GM12878 (cell line): ENCODE measurements at regions not wholly inside any gene's neighbourhood (a gene's known extent, or its start where the extent isn't known, plus 50 kb on each side); places are given as distances from the start of the nearest gene placed in this dataset.

Experiments
- EED ChIP-seq: sonication (generic); IDR thresholded peaks from 2 replicates; pipeline ENCODE4 v1.6.1; 2016; ENCODE audit warnings: antibody characterized with exemption, low read depth
- EP300 ChIP-seq, 2 experiments: fragments of 150-350 bp in 1 of 2; IDR thresholded peaks; 2 replicates each; pipeline ENCODE4 v1.6.1; 2011 to 2012; ENCODE audit warnings: low read depth in 2 of 2, low read length in 2 of 2, borderline replicate concordance in 1 of 2, improper control_type of control experiment in 1 of 2, inconsistent platforms in 1 of 2; ENCODE audit not compliant: control insufficient read depth in 1 of 2
- ESRRA ChIP-seq: IDR thresholded peaks from 2 replicates; pipeline ENCODE4 v1.6.1; 2012; ENCODE audit warnings: mild to moderate bottlenecking, low read length, improper control_type of control experiment
- JUND ChIP-seq: IDR thresholded peaks from 2 replicates; pipeline ENCODE4 v1.6.1; 2012; ENCODE audit warnings: low read depth, mild to moderate bottlenecking, low read length, improper control_type of control experiment, moderate library complexity
- NFXL1 ChIP-seq: fragments of 450-650 bp; IDR thresholded peaks from 2 replicates; pipeline ENCODE4 v1.6.1; 2017; ENCODE audit warnings: antibody characterized with exemption, mild to moderate bottlenecking, borderline replicate concordance
- NFYB ChIP-seq: IDR thresholded peaks from 2 replicates; pipeline ENCODE4 v1.6.1; 2011; ENCODE audit warnings: low read depth, mild to moderate bottlenecking, low read length, improper control_type of control experiment, moderate library complexity; ENCODE audit not compliant: insufficient read depth
- POU2F2 ChIP-seq: IDR thresholded peaks from 3 replicates; pipeline ENCODE4 v1.6.1; 2011; ENCODE audit warnings: low read depth, mild to moderate bottlenecking, low read length, borderline replicate concordance
- RAD21 ChIP-seq: IDR thresholded peaks from 2 replicates; pipeline ENCODE4 v1.6.1; 2011; ENCODE audit warnings: mild to moderate bottlenecking, low read depth, low read length, moderate library complexity; ENCODE audit not compliant: insufficient read depth
- RUNX3 ChIP-seq: IDR thresholded peaks from 2 replicates; pipeline ENCODE4 v1.6.1; 2012; ENCODE audit warnings: low read length, inconsistent platforms
- SMARCA5 ChIP-seq: fragments of 450-650 bp; IDR thresholded peaks from 2 replicates; pipeline ENCODE4 v1.6.1; 2017; ENCODE audit warnings: mild to moderate bottlenecking
- SUZ12 ChIP-seq: fragments of 200-600 bp; sonication (generic); IDR thresholded peaks from one replicate; pipeline ENCODE4 v1.6.1; 2018; ENCODE audit warnings: antibody characterized with exemption, mild to moderate bottlenecking; ENCODE audit not compliant: unreplicated experiment
- TF ChIP-seq, protein P1 (sequence below): fragments of 450-650 bp; IDR thresholded peaks from 2 replicates; pipeline ENCODE4 v1.6.1; 2017; ENCODE audit warnings: antibody characterized with exemption, mild to moderate bottlenecking, moderate library complexity
- TF ChIP-seq, protein P2 (sequence below): fragments of 450-650 bp; IDR thresholded peaks from 2 replicates; pipeline ENCODE4 v1.6.1; 2017; ENCODE audit warnings: borderline replicate concordance
- TF ChIP-seq, protein P3 (sequence below): IDR thresholded peaks from 2 replicates; pipeline ENCODE4 v1.6.1; 2012; ENCODE audit warnings: low read depth, low read length, improper control_type of control experiment
- TF ChIP-seq, protein P4 (sequence below): fragments of 150-350 bp; IDR thresholded peaks from 2 replicates; pipeline ENCODE4 v1.6.1; 2014; ENCODE audit warnings: mild to moderate bottlenecking, low read depth, low read length
- TF ChIP-seq, protein P5 (sequence below): IDR thresholded peaks from 2 replicates; pipeline ENCODE4 v1.6.1; 2012; ENCODE audit warnings: improper control_type of control experiment, low read depth, low read length; ENCODE audit not compliant: insufficient replicate concordance

DNA sequence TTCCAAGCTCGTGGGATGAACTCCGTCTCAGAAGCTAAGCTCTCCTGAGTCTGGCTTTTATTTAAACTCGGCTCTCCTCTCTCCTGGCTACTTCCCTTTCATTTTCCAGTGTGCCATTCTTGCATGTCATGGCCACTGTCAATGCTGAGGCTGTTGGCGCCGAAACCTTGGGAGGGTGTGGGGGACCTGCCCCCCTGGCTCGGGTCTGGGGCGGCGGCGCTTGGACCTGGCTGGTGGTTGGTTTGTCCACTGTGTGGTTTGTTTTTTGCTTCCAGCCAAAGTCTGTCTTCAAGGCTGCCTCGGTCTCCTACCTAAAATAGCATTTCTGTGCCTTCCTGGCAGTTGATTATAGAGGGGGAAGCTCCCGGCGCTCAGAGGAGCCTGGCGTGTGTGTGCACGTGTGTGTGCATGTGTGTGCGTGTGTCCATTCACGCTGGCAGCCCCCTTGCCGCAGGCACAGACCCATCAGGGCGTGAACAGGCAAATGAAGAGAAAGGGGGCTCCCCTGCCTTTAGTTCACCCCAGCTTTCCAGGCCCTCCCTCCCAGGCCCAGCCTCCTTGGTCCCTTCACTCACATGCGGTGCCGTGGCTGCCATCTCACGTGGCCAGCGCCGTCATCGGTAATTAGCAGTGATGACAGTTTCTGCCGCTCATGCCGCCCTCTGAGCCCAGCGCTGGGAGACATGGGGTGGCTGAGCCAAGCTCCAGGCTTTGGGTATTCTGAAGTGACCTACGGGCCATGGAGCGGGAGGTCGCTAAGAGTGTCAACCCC is 179.9 kb downstream of the SEC14L1 start (continued):
- TF ChIP-seq, protein P1, sequence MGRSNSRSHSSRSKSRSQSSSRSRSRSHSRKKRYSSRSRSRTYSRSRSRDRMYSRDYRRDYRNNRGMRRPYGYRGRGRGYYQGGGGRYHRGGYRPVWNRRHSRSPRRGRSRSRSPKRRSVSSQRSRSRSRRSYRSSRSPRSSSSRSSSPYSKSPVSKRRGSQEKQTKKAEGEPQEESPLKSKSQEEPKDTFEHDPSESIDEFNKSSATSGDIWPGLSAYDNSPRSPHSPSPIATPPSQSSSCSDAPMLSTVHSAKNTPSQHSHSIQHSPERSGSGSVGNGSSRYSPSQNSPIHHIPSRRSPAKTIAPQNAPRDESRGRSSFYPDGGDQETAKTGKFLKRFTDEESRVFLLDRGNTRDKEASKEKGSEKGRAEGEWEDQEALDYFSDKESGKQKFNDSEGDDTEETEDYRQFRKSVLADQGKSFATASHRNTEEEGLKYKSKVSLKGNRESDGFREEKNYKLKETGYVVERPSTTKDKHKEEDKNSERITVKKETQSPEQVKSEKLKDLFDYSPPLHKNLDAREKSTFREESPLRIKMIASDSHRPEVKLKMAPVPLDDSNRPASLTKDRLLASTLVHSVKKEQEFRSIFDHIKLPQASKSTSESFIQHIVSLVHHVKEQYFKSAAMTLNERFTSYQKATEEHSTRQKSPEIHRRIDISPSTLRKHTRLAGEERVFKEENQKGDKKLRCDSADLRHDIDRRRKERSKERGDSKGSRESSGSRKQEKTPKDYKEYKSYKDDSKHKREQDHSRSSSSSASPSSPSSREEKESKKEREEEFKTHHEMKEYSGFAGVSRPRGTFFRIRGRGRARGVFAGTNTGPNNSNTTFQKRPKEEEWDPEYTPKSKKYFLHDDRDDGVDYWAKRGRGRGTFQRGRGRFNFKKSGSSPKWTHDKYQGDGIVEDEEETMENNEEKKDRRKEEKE = no peak
- TF ChIP-seq JUND = no peak
- TF ChIP-seq, protein P2, sequence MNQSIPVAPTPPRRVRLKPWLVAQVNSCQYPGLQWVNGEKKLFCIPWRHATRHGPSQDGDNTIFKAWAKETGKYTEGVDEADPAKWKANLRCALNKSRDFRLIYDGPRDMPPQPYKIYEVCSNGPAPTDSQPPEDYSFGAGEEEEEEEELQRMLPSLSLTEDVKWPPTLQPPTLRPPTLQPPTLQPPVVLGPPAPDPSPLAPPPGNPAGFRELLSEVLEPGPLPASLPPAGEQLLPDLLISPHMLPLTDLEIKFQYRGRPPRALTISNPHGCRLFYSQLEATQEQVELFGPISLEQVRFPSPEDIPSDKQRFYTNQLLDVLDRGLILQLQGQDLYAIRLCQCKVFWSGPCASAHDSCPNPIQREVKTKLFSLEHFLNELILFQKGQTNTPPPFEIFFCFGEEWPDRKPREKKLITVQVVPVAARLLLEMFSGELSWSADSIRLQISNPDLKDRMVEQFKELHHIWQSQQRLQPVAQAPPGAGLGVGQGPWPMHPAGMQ = no peak
- peak; percentile 35; the same call in 1 of the 2 replicates for TF ChIP-seq SMARCA5
- TF ChIP-seq, protein P3, sequence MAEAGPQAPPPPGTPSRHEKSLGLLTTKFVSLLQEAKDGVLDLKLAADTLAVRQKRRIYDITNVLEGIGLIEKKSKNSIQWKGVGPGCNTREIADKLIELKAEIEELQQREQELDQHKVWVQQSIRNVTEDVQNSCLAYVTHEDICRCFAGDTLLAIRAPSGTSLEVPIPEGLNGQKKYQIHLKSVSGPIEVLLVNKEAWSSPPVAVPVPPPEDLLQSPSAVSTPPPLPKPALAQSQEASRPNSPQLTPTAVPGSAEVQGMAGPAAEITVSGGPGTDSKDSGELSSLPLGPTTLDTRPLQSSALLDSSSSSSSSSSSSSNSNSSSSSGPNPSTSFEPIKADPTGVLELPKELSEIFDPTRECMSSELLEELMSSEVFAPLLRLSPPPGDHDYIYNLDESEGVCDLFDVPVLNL = no peak
- TF ChIP-seq, protein P4, sequence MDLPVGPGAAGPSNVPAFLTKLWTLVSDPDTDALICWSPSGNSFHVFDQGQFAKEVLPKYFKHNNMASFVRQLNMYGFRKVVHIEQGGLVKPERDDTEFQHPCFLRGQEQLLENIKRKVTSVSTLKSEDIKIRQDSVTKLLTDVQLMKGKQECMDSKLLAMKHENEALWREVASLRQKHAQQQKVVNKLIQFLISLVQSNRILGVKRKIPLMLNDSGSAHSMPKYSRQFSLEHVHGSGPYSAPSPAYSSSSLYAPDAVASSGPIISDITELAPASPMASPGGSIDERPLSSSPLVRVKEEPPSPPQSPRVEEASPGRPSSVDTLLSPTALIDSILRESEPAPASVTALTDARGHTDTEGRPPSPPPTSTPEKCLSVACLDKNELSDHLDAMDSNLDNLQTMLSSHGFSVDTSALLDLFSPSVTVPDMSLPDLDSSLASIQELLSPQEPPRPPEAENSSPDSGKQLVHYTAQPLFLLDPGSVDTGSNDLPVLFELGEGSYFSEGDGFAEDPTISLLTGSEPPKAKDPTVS = no peak
- TF ChIP-seq, protein P5, sequence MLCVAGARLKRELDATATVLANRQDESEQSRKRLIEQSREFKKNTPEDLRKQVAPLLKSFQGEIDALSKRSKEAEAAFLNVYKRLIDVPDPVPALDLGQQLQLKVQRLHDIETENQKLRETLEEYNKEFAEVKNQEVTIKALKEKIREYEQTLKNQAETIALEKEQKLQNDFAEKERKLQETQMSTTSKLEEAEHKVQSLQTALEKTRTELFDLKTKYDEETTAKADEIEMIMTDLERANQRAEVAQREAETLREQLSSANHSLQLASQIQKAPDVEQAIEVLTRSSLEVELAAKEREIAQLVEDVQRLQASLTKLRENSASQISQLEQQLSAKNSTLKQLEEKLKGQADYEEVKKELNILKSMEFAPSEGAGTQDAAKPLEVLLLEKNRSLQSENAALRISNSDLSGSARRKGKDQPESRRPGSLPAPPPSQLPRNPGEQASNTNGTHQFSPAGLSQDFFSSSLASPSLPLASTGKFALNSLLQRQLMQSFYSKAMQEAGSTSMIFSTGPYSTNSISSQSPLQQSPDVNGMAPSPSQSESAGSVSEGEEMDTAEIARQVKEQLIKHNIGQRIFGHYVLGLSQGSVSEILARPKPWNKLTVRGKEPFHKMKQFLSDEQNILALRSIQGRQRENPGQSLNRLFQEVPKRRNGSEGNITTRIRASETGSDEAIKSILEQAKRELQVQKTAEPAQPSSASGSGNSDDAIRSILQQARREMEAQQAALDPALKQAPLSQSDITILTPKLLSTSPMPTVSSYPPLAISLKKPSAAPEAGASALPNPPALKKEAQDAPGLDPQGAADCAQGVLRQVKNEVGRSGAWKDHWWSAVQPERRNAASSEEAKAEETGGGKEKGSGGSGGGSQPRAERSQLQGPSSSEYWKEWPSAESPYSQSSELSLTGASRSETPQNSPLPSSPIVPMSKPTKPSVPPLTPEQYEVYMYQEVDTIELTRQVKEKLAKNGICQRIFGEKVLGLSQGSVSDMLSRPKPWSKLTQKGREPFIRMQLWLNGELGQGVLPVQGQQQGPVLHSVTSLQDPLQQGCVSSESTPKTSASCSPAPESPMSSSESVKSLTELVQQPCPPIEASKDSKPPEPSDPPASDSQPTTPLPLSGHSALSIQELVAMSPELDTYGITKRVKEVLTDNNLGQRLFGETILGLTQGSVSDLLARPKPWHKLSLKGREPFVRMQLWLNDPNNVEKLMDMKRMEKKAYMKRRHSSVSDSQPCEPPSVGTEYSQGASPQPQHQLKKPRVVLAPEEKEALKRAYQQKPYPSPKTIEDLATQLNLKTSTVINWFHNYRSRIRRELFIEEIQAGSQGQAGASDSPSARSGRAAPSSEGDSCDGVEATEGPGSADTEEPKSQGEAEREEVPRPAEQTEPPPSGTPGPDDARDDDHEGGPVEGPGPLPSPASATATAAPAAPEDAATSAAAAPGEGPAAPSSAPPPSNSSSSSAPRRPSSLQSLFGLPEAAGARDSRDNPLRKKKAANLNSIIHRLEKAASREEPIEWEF = no peak
- peak; percentile 39 to 57; a peak in 1 of 4 replicates for TF ChIP-seq EP300 (IDR thresholded peaks at IDR 0.05; ENCODE audit: borderline replicate concordance in 1 of 2, control insufficient read depth in 1 of 2, low read depth in 2 of 2, low read length in 2 of 2)
- peak; percentile 60 for TF ChIP-seq RUNX3
- peak; percentile 70 for TF ChIP-seq EED
- no peak for TF ChIP-seq SUZ12
- TF ChIP-seq POU2F2 = peak; percentile 87; the same call in 2 of the 3 replicates
- no peak for TF ChIP-seq NFYB
- no peak for TF ChIP-seq NFXL1
- no peak for TF ChIP-seq ESRRA
- no peak for TF ChIP-seq RAD21
